HG02973 (cell line): ENCODE measurements at regions not wholly inside any gene's neighbourhood (a gene's known extent, or its start where the extent isn't known, plus 50 kb on each side); places are given as distances from the start of the nearest gene placed in this dataset.
A peak's percentile ranks its signal among the peaks of the same experiment; 100 is the strongest.

Experiments used
- ATAC-seq: cut with Tn5 transposase; IDR thresholded peaks from one replicate; pipeline ENCODE4 v1.9.1; 2021; ENCODE audit warnings: moderate library complexity; ENCODE audit not compliant: unreplicated experiment

DNA sequence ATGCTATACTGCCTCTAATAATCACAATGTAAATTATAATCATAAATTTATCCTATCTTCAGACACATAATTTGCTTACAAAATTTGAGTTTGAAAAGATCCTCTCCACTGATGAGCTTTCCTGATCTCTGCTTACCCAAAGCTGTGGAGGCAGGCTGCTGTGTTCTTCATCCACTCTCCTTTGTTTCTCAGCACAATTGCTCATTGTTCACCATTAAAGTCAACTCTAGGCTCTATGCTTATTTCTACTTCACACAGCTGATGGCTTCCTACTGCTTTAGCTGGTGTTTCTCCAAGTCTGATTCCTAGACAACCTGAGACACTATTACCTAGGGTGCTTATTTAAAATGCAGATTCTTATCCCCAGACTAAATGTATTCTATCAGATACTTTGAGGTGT, 319.7 kb downstream of the PCDH18 start:
- no peak for ATAC-seq

GRCh38 chr4:137209240-137209639, 323.1 kb downstream of the PCDH18 start:
- ATAC-seq = no peak

DNA sequence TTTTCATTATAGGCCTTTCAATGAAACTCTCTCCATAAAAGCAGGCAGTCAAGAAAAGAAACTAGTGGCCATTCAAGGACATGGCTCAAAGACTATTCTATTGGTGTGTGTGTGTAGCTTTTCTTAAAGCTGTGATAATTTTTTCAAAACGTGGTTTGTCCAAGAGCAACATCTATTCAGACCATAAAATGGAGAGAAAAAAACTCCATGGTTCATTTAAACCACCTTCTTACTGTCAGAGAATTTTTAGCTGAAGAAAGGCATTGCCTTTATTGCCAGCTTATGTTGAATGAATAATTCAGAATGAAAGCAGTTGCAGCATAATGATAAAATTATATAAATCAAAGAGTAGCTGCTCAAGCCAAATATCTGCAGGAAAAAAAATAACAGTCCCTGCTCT, 325.5 kb downstream of the PCDH18 start:
- ATAC-seq = no peak

DNA sequence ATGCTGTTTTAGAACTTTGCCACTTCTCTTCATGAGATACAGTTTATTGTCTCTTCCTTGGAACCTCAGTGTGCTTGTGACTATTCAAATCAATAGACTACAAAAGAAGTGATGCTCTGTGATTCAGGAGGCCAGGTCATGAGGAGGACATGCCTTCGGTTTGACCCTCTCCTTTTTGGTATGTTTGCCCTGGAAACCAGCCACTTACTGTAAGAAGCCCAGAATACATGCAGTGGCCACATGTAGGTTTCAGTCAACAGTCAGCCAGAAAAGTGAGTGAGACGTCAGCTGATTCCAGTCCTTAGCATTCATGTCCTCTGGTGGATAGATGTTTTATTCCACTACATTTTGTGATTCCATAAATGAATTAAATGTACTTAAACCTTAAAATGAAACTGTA, 328.7 kb downstream of the PCDH18 start:
- no peak for ATAC-seq

DNA sequence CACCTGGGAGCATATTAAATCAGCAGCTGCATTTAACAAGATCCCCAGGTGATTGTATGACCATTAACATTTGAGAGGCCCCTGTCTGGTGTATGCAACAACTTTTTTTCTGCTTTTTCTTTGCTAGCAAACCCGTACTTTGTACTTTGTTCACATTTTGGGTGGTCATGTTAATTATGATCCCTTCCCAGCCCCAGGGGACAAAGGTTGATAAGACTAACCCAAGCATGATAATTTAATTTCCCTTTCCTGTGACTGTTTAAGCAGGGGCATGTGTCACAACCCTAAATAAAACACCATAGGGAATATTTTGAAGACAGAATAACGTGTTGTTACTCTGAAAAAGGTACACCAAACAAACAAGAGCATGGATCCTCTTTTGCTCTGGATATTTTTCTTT, 332.0 kb downstream of the PCDH18 start:
- ATAC-seq = no peak

DNA sequence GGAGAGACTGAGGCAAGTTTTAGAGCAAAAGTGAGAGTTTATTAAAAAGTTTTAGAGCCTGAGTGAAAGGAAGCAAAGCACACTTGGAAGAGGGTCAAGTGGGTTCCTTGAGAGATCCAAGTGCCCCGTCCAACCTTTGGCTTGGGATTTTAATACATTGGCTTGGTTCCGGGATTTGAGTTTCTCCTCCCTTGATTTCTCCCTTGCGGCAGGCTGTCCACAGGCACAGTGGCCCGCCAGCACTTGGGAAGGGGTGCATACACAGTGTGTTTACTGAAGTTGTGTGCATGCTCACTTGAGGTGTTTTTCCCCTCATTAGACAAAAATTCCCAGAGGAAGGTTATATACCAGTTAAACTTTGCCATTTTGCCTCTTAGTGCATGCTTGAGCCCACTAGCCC, 333.5 kb downstream of the PCDH18 start:
- no peak for ATAC-seq

DNA sequence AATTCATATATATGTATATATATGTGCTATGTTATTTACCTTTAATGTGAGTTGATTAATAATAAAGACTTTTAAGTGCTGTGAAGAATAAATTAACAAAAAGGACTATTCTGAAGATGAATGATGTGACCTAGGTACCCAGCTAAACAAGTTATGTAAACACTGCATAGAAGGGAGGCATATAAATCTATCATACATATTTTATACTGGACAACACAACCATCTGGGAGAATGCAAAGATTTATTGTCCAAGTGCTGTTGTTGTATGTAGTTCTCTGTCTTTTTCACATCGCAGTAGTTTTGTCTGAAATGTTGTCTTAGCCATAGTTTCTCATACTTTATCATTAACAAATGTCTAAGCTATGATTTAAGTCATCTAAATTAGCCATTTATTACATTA, 337.6 kb downstream of the PCDH18 start:
- ATAC-seq = no peak

DNA sequence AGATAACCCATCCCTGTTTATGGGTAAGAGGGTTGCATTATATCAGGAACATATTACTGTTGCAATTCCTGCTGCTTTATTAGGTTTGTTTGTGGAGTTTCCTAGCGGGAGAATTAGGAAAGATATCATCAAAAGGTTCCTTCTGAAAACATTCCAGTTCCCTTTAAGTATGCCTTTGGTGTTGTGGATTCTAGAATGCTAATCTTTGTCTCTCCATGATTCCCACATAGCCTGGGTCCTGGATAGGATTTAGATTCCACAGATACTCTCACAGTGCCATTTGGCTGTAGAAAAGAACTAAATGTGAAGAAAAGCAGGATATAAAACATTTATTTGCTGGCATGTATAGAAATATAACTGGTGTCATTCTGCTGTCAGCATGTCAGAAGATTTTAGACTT, 338.7 kb downstream of the PCDH18 start:
- no peak for ATAC-seq

DNA sequence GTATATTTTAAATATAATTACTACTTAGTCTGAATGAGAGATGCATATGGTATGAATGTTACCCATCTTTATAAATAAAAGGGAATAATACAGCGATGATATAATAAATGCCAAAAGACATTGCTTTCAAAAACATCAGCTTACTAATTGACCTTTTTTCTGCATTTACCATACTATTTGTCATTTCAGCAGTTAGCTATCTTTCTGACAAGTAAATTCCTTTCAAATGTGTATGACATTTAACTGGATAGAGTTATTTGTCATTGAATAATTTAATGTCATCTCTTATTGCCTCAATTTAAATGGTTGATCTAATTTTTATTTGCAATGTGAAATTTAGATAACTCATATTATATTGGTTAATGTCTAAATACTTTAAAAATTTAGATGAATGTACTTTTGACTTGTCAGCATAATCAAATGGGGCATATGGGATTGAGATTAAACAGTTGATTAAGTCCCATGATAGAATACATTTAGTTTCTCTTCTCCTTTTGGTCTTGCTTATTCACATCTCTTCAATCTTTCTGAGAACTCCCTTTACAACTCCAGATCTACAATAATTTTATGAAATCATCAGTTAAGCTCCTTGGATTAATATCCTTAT, 350.9 kb downstream of the PCDH18 start:
- no peak for ATAC-seq

- ATAC-seq = no peak
These were observed 351.9 kb downstream of the PCDH18 start for GRCh38 chr4:137180349-137180748.

- ATAC-seq = no peak
These were observed 375.5 kb downstream of the PCDH18 start for GRCh38 chr4:137156807-137157206.

DNA sequence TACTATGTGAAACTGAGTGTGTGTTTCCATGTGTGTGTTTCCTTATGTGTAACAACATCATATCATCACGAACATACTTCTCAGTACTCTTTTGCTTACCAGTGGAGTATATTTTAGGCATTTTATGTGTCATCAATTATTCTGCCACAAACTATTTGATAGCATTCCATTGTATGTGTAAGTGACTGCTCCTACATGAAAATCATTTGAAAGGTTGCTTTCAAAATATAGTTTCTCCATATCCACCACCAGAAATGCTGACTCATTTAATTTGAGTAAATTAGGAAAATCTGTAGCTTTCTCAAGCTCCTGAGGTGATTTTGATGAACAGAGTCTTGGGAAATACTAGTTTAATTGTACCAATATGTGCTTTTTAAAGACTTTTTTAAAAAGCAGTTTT, 376.2 kb downstream of the PCDH18 start:
- ATAC-seq = no peak

DNA sequence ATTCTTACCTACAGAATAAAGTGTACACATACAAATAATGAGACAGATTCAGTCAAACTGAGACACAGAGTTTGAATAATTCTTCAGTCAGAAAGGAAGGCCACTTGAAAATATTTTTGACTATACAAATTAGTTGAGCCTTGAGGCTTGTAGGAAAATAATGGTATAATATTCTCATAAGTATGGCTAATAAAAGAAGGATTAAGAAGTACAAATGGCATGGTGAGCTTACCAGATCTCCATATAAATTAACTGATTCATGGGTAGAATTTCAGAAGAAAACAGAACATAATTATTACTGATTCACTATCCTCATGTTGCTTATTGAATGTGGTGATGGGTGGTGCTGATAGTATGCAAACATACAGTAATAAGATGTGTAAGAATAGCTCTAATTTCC, 401.1 kb downstream of the PCDH18 start:
- no peak for ATAC-seq

GRCh38 chr4:137129845-137130244, 402.4 kb downstream of the PCDH18 start:
- ATAC-seq = no peak

GRCh38 chr4:137129441-137129840, 402.9 kb downstream of the PCDH18 start:
- no peak for ATAC-seq

DNA sequence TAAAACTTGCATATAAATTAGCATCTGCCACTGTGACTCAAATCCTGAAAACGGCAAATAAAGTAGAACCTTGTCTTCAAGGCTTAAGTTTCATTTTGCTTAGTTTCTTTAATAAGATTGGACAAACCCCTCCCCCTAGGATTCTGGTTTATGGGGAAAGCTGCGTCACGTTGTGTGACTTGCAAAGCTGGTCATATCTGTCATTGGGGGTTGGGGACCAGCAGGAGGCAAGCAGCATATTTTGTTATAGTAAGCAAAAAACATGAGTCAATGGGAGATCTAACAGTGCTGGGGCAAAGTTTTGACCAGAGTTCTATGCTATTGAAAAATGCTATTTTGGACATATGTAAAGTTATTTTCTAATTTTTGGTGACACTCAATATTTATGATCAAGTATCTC, 407.3 kb downstream of the PCDH18 start:
- ATAC-seq = no peak

GRCh38 chr4:137124278-137124932, 407.9 kb downstream of the PCDH18 start:
- peak; percentile 95 for ATAC-seq

DNA sequence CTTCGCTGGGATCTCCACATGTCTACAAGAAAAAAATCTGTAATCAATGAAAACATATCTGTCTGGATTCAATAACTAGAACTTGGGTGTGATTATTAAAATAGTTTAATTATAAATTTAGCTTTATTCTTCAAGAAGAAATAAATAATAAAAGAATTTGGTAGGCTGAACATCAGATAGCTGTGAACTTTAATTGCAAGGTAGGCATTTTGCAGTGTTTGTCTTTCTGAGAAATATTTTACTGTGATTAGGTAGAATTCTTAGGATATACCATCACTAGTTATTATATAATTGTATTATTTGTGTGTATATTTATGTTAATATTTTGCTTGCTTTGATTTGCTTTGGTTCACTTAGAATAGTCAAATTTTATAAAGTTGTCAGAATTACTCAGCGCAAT, 409.4 kb downstream of the PCDH18 start:
- ATAC-seq = no peak

- ATAC-seq = no peak
These were observed 416.1 kb downstream of the PCDH18 start for GRCh38 chr4:137116144-137116543.

- no peak for ATAC-seq
These were observed 425.6 kb downstream of the PCDH18 start for GRCh38 chr4:137106733-137107132.

- ATAC-seq = no peak
These were observed 426.0 kb downstream of the PCDH18 start for GRCh38 chr4:137106287-137106686.

DNA sequence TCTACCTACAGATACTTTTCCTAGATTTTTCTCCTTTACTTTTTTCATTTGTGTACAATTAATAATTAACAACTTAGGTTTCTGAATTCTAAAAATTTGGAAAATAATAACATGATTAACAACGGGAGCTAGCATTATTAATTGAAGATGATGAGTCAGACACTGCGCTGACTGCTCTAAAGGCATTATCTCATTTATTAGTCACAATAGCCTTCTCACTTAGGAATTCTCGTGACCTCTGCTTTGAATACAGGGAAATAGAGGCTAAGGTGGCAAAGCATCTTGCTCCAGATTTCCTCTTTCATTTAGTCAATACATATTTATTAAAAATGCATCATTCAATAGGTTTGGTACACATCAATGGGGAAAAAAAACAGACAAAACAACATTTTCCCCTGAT, 441.3 kb downstream of the PCDH18 start:
- ATAC-seq = no peak

DNA sequence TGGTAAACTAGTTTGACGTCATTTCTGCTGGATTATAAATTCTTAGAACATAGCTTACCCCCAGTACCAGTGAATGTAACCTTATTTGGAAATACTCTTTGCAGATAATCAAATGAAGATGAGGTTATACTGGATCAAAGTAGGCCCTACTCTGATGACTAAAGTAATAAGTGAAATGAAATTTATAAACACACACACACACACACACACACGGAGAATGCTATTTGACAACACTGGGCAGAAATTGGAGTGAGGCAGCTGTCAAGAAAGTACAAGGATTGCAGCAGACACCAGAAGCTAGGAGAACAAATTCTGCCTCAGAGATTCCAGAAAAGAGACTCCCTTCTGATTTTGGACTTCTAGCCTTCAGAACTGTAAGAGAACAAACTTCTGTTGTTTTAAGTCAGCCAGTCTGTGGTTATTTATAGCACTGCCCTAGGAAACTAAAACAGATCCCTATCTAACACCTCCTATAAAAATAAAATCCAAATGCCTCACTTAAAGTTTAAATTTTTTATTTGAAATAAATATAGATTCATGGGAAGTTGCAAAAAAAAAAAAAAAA, 448.6 kb downstream of the PCDH18 start:
- no peak for ATAC-seq
